ENCODE measurements at regions not wholly inside any gene's neighbourhood (a gene's known extent, or its start where the extent isn't known, plus 50 kb on each side); places are given as distances from the start of the nearest gene placed in this dataset.

DNA sequence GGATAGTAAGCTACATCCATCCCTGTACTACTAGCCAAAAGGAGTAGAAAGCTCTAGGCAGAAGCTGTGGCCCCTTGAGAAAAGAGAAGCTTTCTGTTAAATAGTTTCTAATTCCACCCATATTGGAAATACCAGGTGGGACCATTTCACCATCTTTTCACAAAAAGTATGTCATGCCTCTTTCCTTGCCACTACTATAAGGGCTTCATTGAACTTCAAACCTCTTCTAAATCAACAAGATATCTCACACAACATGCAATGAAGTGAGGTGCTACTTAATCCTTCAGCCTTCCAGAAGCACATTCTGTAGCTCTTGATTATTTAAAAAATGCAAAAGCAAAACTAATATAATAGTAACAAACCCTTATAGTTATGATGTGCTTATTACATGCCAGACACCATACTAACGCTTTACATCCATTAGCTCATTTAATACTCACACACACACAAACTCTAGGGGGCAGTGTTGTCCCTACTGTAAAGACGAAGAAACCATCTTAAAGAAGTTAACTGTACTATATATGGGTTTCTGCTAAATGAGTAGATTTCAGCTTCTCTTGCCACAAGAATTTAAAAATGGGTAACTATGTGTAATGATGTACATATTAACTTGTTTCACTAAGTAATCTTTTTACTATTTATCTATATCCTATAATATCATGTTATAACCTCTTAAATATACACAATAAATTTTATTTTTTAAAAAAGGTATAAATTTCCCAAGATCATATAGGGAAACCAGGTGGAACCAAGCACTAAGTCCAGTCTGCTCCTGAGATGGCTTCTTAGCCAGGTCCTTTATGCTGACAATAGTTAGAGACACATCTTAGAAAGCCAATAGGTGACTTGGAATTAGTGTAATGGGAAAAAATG is 124.4 kb downstream of the RPS29 start:
- TF ChIP-seq SUZ12 (IDR thresholded peaks at IDR 0.05) (no peak), ARNT (IDR thresholded peaks at IDR 0.05) (no peak), FOXM1 (IDR thresholded peaks at IDR 0.05; ENCODE audit: borderline replicate concordance) (no peak), FOXA1 (IDR thresholded peaks at IDR 0.05) (no peak), TARDBP (IDR thresholded peaks at IDR 0.05) (no peak), ZNF384 (IDR thresholded peaks at IDR 0.05) (no peak), LEF1 (IDR thresholded peaks at IDR 0.05; ENCODE audit: borderline replicate concordance) (no peak), CTBP1 (IDR thresholded peaks at IDR 0.05; ENCODE audit: borderline replicate concordance) (no peak), HDGF (IDR thresholded peaks at IDR 0.05; ENCODE audit: borderline replicate concordance) (no peak), FOXK2 (IDR thresholded peaks at IDR 0.05) (no peak)
- TF ChIP-seq, protein P1, sequence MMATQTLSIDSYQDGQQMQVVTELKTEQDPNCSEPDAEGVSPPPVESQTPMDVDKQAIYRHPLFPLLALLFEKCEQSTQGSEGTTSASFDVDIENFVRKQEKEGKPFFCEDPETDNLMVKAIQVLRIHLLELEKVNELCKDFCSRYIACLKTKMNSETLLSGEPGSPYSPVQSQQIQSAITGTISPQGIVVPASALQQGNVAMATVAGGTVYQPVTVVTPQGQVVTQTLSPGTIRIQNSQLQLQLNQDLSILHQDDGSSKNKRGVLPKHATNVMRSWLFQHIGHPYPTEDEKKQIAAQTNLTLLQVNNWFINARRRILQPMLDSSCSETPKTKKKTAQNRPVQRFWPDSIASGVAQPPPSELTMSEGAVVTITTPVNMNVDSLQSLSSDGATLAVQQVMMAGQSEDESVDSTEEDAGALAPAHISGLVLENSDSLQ (IDR thresholded peaks at IDR 0.05), result no peak
- ChIA-PET POLR2A (interaction anchor here (0.7 to 1.1 kb wide), 3 partner anchors 125 to 307 kb away, joined by 3 to 4 read pairs (median 3); partner anchors contain the start of genes LRR1 and RPS29), CTCF (interaction anchor here (0.5 to 3.3 kb wide), 23 partner anchors 9 to 189 kb away, joined by 3 to 36 read pairs (median 5); partner anchors contain the start of genes MGAT2, RPL36AL and RPS29)
- peak; percentile 30 for DNase-seq (ENCODE audit: extremely low spot score)

DNA sequence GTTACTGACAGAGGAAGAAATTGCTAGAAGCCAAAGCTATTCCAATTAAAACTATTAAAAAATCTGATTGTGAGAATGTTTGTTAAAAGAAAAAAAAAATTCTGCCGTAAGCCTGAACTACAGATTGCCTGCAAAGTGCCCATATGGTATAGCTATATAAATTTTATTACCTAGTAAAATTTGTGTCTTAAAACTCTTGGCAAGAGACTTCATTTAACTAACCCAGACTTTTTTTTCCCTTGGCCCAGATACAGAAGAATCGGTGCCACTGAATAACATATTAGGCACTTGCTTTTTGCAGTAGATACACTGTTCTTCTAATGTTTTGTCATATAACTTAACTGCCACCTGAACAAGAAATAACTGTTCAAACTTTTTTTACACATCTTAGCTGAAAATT is 125.5 kb downstream of the RPS29 start:
- POLR2A ChIA-PET, result interaction anchor here (1.1 kb wide), 1 partner anchor 138 kb away, joined by 3 read pairs; the partner anchor contains the start of gene LRR1
- no peak for DNase-seq (ENCODE audit: extremely low spot score)
- TF ChIP-seq NFRKB (IDR thresholded peaks at IDR 0.05), result no peak
- TF ChIP-seq FOXM1 (IDR thresholded peaks at IDR 0.05; ENCODE audit: borderline replicate concordance), result no peak
- TF ChIP-seq ELF4 (IDR thresholded peaks at IDR 0.05), result no peak
- no peak for TF ChIP-seq TARDBP (IDR thresholded peaks at IDR 0.05)
- no peak for TF ChIP-seq FOXA1 (IDR thresholded peaks at IDR 0.05)
- TF ChIP-seq SP1 (IDR thresholded peaks at IDR 0.05), result no peak
- no peak for TF ChIP-seq CTBP1 (IDR thresholded peaks at IDR 0.05; ENCODE audit: borderline replicate concordance)
- TF ChIP-seq HDGF (IDR thresholded peaks at IDR 0.05; ENCODE audit: borderline replicate concordance), result no peak
- no peak for TF ChIP-seq BHLHE40 (IDR thresholded peaks at IDR 0.05; ENCODE audit: borderline replicate concordance)
- TF ChIP-seq, protein P1 (IDR thresholded peaks at IDR 0.05), result no peak
- TF ChIP-seq ZNF384 (IDR thresholded peaks at IDR 0.05), result no peak
- TF ChIP-seq LEF1 (IDR thresholded peaks at IDR 0.05; ENCODE audit: borderline replicate concordance), result no peak
- TF ChIP-seq ARNT (IDR thresholded peaks at IDR 0.05), result no peak
- TF ChIP-seq SUZ12 (IDR thresholded peaks at IDR 0.05), result no peak
- TF ChIP-seq L3MBTL2 (conservative IDR thresholded peaks at IDR 0.05), result no peak
- no peak for TF ChIP-seq FOXK2 (IDR thresholded peaks at IDR 0.05)

DNA sequence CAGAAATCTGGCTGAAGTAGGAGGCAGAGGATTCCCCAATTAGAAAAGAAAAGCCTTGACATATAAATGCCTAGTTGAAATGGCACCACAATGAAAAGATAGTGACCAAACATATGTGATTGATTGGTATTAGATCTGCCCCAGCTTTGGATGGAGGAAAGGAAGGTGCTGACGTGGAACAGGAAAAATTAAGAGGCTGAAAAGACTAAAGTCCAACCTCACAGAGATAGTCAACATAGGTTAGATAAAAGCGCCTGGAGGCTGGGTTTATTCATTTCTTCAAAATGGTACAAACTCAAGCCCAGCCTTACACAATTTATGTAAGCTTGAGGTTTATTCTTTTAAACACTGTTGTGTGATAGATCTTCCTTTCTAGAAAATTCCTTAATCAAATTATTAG is 129.6 kb downstream of the RPS29 start:
- POLR2A ChIA-PET, result no interaction called here
- no peak for DNase-seq (ENCODE audit: extremely low spot score)
- CTCF ChIA-PET, result no interaction called here
- TF ChIP-seq ARNT (IDR thresholded peaks at IDR 0.05) (no peak), TARDBP (IDR thresholded peaks at IDR 0.05) (no peak), HDGF (IDR thresholded peaks at IDR 0.05; ENCODE audit: borderline replicate concordance) (no peak), ELF4 (IDR thresholded peaks at IDR 0.05) (no peak), FOXM1 (IDR thresholded peaks at IDR 0.05; ENCODE audit: borderline replicate concordance) (no peak)

More for the DNA sequence above, 125.5 kb downstream of the RPS29 start:
- CTCF ChIA-PET, result interaction anchor here (0.6 to 3.3 kb wide), 8 partner anchors 9 to 174 kb away, joined by 3 to 36 read pairs (median 11); partner anchors contain the start of genes MGAT2 and RPL36AL

DNA sequence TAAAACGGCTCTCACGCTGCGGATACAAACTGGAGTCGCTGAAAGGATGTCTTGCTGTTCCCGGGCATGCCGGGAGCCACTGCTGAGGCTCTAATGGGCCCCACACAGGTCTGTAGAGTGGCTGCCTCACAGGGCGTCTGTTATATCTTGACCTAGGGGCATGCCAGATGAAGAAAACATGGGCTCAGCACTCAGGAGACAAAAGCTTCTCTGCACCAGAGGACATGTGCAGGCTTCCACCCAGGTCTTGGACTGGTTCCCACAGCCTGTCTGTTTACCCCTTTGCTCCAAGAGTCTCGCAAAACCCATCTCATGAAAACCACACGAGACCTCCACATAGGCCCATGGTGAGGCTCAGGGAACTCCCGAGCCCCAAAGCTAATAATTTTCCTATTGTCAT is 134.2 kb downstream of the RPS29 start:
- ChIA-PET POLR2A (no interaction called here), CTCF (interaction anchor here (4.5 kb wide), 1 partner anchor 10 kb away, joined by 32 read pairs; no protein-coding TSS in a partner anchor)
- no peak for DNase-seq (ENCODE audit: extremely low spot score)
- no peak for TF ChIP-seq TARDBP (IDR thresholded peaks at IDR 0.05)
- TF ChIP-seq LEF1 (IDR thresholded peaks at IDR 0.05; ENCODE audit: borderline replicate concordance), result no peak
- no peak for TF ChIP-seq BHLHE40 (IDR thresholded peaks at IDR 0.05; ENCODE audit: borderline replicate concordance)
- no peak for TF ChIP-seq ELF4 (IDR thresholded peaks at IDR 0.05)
- TF ChIP-seq FOXA1 (IDR thresholded peaks at IDR 0.05), result no peak
- TF ChIP-seq, protein P1 (IDR thresholded peaks at IDR 0.05), result no peak
- no peak for TF ChIP-seq NFRKB (IDR thresholded peaks at IDR 0.05)
- no peak for TF ChIP-seq FOXK2 (IDR thresholded peaks at IDR 0.05)
- no peak for TF ChIP-seq HDGF (IDR thresholded peaks at IDR 0.05; ENCODE audit: borderline replicate concordance)
- no peak for TF ChIP-seq L3MBTL2 (conservative IDR thresholded peaks at IDR 0.05)

DNA sequence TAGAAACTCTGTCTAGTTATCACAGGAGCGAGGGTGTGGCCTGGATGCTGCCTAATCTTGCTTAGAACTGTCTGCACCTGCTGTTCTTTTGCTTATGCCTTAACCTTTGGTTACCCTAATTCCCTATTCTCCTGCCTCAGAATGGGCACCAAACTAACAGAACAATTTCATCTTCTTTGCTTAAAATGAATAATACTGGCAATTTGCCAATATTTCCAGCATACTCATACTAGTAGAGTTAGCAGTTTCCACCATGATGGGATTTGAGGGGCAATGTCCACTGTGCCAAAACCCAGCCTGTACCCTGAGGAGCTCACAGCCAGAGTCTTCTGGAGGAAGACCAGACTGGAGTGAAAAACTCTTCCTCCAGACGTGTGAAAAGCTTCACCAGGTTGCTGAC is 136.4 kb downstream of the RPS29 start:
- ChIA-PET CTCF (interaction anchor here (4.5 kb wide), 1 partner anchor 12 kb away, joined by 32 read pairs; no protein-coding TSS in a partner anchor), POLR2A (no interaction called here)
- DNase-seq (ENCODE audit: extremely low spot score), result no peak
- TF ChIP-seq BHLHE40 (IDR thresholded peaks at IDR 0.05; ENCODE audit: borderline replicate concordance) (no peak), FOXK2 (IDR thresholded peaks at IDR 0.05) (no peak), FOXM1 (IDR thresholded peaks at IDR 0.05; ENCODE audit: borderline replicate concordance) (no peak), L3MBTL2 (conservative IDR thresholded peaks at IDR 0.05) (no peak), LEF1 (IDR thresholded peaks at IDR 0.05; ENCODE audit: borderline replicate concordance) (no peak), SUZ12 (IDR thresholded peaks at IDR 0.05) (no peak), SP1 (IDR thresholded peaks at IDR 0.05) (no peak), ZNF384 (IDR thresholded peaks at IDR 0.05) (no peak), CTBP1 (IDR thresholded peaks at IDR 0.05; ENCODE audit: borderline replicate concordance) (no peak)

Measured in HEK293T (cell line).